Thymus (tissue), 11 donors: ENCODE measurements at regions not wholly inside any gene's neighbourhood (a gene's known extent, or its start where the extent isn't known, plus 50 kb on each side); places are given as distances from the start of the nearest gene placed in this dataset.
"Not testable (repeated sequence)": the region's sequence is repeated elsewhere in the genome, so short reads cannot be mapped to it uniquely, and the experiment has no call there.

Experiments
- DNase-seq, 9 donors: peaks; one replicate each; pipeline ENCODE4 v3.0.0-alpha.2; 2013; ENCODE audit warnings: low spot score in 9 of 9, low read depth in 6 of 9, missing footprints in 1 of 9
- H3K27ac ChIP-seq, 2 donors: one replicate each; pipeline ENCODE4 v1.5.1; 2013; ENCODE audit warnings: control low read depth in 1 of 2, low read depth in 1 of 2, low read length in 1 of 2, mild to moderate bottlenecking in 1 of 2, moderate library complexity in 1 of 2
- H3K27me3 ChIP-seq, 2 donors: one replicate each; pipeline ENCODE4 v1.5.1; 2013; ENCODE audit warnings: low read length in 1 of 2; ENCODE audit not compliant: control insufficient read depth in 2 of 2, insufficient read depth in 1 of 2
- H3K36me3 ChIP-seq, 2 donors: one replicate each; pipeline ENCODE4 v1.5.1; 2013; ENCODE audit warnings: low read length in 1 of 2, mild to moderate bottlenecking in 1 of 2, moderate library complexity in 1 of 2; ENCODE audit not compliant: control insufficient read depth in 2 of 2, insufficient read depth in 2 of 2
- H3K4me1 ChIP-seq, 2 donors: one replicate each; pipeline ENCODE4 v1.5.1; 2013; ENCODE audit warnings: low read length in 2 of 2; ENCODE audit not compliant: control insufficient read depth in 2 of 2, insufficient read depth in 2 of 2
- H3K4me3 ChIP-seq, 2 donors: one replicate each; pipeline ENCODE4 v1.5.1; 2013; ENCODE audit warnings: low read length in 2 of 2, control low read depth in 1 of 2, mild to moderate bottlenecking in 1 of 2
- H3K9me3 ChIP-seq, 2 donors: one replicate each; pipeline ENCODE4 v1.5.1; 2013; ENCODE audit warnings: low read length in 1 of 2, mild to moderate bottlenecking in 1 of 2; ENCODE audit not compliant: control insufficient read depth in 2 of 2, insufficient read depth in 1 of 2
- WGBS: extraction: QIAGEN DNeasy Blood & Tissue Kit; methylation state at CpG from one replicate; pipeline ENCODE4 v1.1.7; 2013; 5-methylcytosine and 5-hydroxymethylcytosine counted together
- donor health status: healthy.

GRCh38 chr9:124123621-124124020, 112.1 kb downstream of the LHX2 start:
- not testable (repeated sequence) for H3K9me3 ChIP-seq, H3K27ac ChIP-seq, H3K4me1 ChIP-seq, H3K4me3 ChIP-seq, H3K36me3 ChIP-seq, H3K27me3 ChIP-seq, DNase-seq
- WGBS = 92% methylated on average over 1 of the region's 1 CpG

GRCh38 chr9:124124729-124125650, 113.4 kb downstream of the LHX2 start:
- Histone ChIP-seq H3K27ac (no peak overlapping the region), H3K27me3 (no peaks in the 10 kb centered on the region), H3K4me3 (no peak overlapping the region), H3K4me1 (no peaks in the 10 kb centered on the region), H3K9me3 (no peaks in the 10 kb centered on the region), H3K36me3 (no peaks in the 10 kb centered on the region)
- DNase-seq = no peak
- WGBS = 97% methylated on average over 19 of the region's 19 CpGs

GRCh38 chr9:124125651-124125977, 114.0 kb downstream of the LHX2 start:
- Histone ChIP-seq H3K9me3 (no peaks in the 10 kb centered on the region), H3K36me3 (no peaks in the 10 kb centered on the region), H3K4me3 (no peak overlapping the region), H3K27me3 (no peaks in the 10 kb centered on the region), H3K4me1 (no peaks in the 10 kb centered on the region), H3K27ac (no peak overlapping the region)
- no peak for DNase-seq
- WGBS = 61% methylated on average over 12 of the region's 12 CpGs

- 35% methylated on average over 19 of the region's 19 CpGs for WGBS
- peak; percentile 16 to 81 (median 53) for DNase-seq
Observed at GRCh38 chr9:124126648-124127646, 115.4 kb downstream of the LHX2 start.

GRCh38 chr9:124128568-124129166, 117.1 kb downstream of the LHX2 start:
- 96% methylated on average over 12 of the region's 12 CpGs for WGBS
- H3K36me3 ChIP-seq = no peaks in the 10 kb centered on the region
- DNase-seq = no peak
- no peaks in the 10 kb centered on the region for H3K9me3 ChIP-seq
- H3K27me3 ChIP-seq = no peaks in the 10 kb centered on the region
- H3K27ac ChIP-seq = no peak overlapping the region
- no peak overlapping the region for H3K4me3 ChIP-seq
- no peaks in the 10 kb centered on the region for H3K4me1 ChIP-seq

More at GRCh38 chr9:124126648-124127646, 115.4 kb downstream of the LHX2 start:
- Histone ChIP-seq H3K4me1 (no peaks in the 10 kb centered on the region), H3K4me3 (no peak overlapping the region), H3K36me3 (no peaks in the 10 kb centered on the region), H3K27me3 (no peaks in the 10 kb centered on the region), H3K27ac (no peak overlapping the region), H3K9me3 (no peaks in the 10 kb centered on the region)

GRCh38 chr9:124130277-124131075, 118.9 kb downstream of the LHX2 start:
- no peaks in the 10 kb centered on the region for H3K9me3 ChIP-seq
- H3K36me3 ChIP-seq = no peaks in the 10 kb centered on the region
- no peak overlapping the region for H3K27ac ChIP-seq
- H3K27me3 ChIP-seq = no peaks in the 10 kb centered on the region
- DNase-seq = no peak
- H3K4me3 ChIP-seq = no peak overlapping the region
- 89% methylated on average over 18 of the region's 18 CpGs for WGBS
- no peaks in the 10 kb centered on the region for H3K4me1 ChIP-seq

- not testable (repeated sequence) for H3K9me3 ChIP-seq, H3K4me3 ChIP-seq, H3K36me3 ChIP-seq, H3K27me3 ChIP-seq, DNase-seq, H3K27ac ChIP-seq, H3K4me1 ChIP-seq
- WGBS = 93% methylated on average over 7 of the region's 7 CpGs
Observed at GRCh38 chr9:124131518-124131917, 120.0 kb downstream of the LHX2 start.

GRCh38 chr9:124132671-124133147, 121.1 kb downstream of the LHX2 start:
- Histone ChIP-seq H3K4me1 (no peaks in the 10 kb centered on the region), H3K9me3 (no peaks in the 10 kb centered on the region), H3K27ac (no peak overlapping the region), H3K4me3 (no peak overlapping the region), H3K36me3 (no peaks in the 10 kb centered on the region), H3K27me3 (no peaks in the 10 kb centered on the region)
- no peak for DNase-seq
- WGBS = 97% methylated on average over 10 of the region's 10 CpGs
